GM12878 (cell line): ENCODE measurements at regions not wholly inside any gene's neighbourhood (a gene's known extent, or its start where the extent isn't known, plus 50 kb on each side); places are given as distances from the start of the nearest gene placed in this dataset.

Experiments used
- BMI1 ChIP-seq: fragments of 450-650 bp; IDR thresholded peaks from 2 replicates; pipeline ENCODE4 v1.6.1; 2016; ENCODE audit warnings: mild to moderate bottlenecking, moderate library complexity, borderline replicate concordance
- CEBPZ ChIP-seq: fragments of 150-350 bp; IDR thresholded peaks from 2 replicates; pipeline ENCODE4 v1.6.1; 2016; ENCODE audit warnings: low read depth, low read length
- CREM ChIP-seq: IDR thresholded peaks from 2 replicates; pipeline ENCODE4 v1.6.1; 2014; ENCODE audit warnings: antibody characterized with exemption, low read depth
- HDAC2 ChIP-seq: fragments of 200-600 bp; sonication (generic); IDR thresholded peaks from 2 replicates; pipeline ENCODE4 v1.6.1; 2017
- KLF5 ChIP-seq: fragments of 450-650 bp; IDR thresholded peaks from 2 replicates; pipeline ENCODE4 v1.6.1; 2014; ENCODE audit warnings: mild to moderate bottlenecking; ENCODE audit not compliant: partially characterized antibody
- MTA2 ChIP-seq: fragments of 450-650 bp; IDR thresholded peaks from 2 replicates; pipeline ENCODE4 v1.6.1; 2016; ENCODE audit warnings: low read depth, mild to moderate bottlenecking, moderate library complexity
- POLR2A ChIP-seq: IDR thresholded peaks from 2 replicates; pipeline ENCODE4 v1.6.1; 2011; ENCODE audit warnings: low read depth, mild to moderate bottlenecking, low read length
- ZBTB40 ChIP-seq: fragments of 450-650 bp; IDR thresholded peaks from 2 replicates; pipeline ENCODE4 v1.6.1; 2016; ENCODE audit warnings: mild to moderate bottlenecking, moderate library complexity, borderline replicate concordance

GRCh38 chr5:2614571-2614970, 136.9 kb downstream of the IRX2 start (continued):
- TF ChIP-seq HDAC2 (no peak), KLF5 (no peak), CEBPZ (no peak), BMI1 (no peak), ZBTB40 (no peak), MTA2 (no peak), CREM (no peak), POLR2A (no peak)
